OCI-LY1 (cell line): ENCODE measurements at regions not wholly inside any gene's neighbourhood (a gene's known extent, or its start where the extent isn't known, plus 50 kb on each side); places are given as distances from the start of the nearest gene placed in this dataset.

Experiments used
- CTCF ChIP-seq: fragments of 200-600 bp; sonication (generic), shearing (Covaris generic); IDR thresholded peaks from 2 replicates; pipeline ENCODE4 v1.5.1; 2017; ENCODE audit warnings: mild to moderate bottlenecking, antibody characterized with exemption, low read length, moderate library complexity, mixed read lengths
- EZH2 ChIP-seq: fragments of 200-600 bp; sonication (generic), shearing (Covaris generic); IDR thresholded peaks from 2 replicates; pipeline ENCODE4 v1.8.0; 2017; ENCODE audit warnings: borderline replicate concordance, mixed run types, mild to moderate bottlenecking, antibody characterized with exemption, low read length, moderate library complexity, mixed read lengths

GRCh38 chr2:16718576-16719484 is 53.2 kb upstream of the CYRIA start:
- no peak for TF ChIP-seq CTCF
- TF ChIP-seq EZH2 = no peak
